Stimulated activated CD4-positive, alpha-beta T cell treated with anti-CD3 and anti-CD28 coated beads, TNF-alpha, amount 100 ng/mL, for 4 hours (primary cell): ENCODE measurements at regions not wholly inside any gene's neighbourhood (a gene's known extent, or its start where the extent isn't known, plus 50 kb on each side); places are given as distances from the start of the nearest gene placed in this dataset.
"Not testable (repeated sequence)": the region's sequence is repeated elsewhere in the genome, so short reads cannot be mapped to it uniquely, and the experiment has no call there.

Experiments
- DNase-seq, 3 experiments: peaks; one replicate each; pipeline ENCODE4 v3.0.0-alpha.2; 2020; ENCODE audit warnings: low read depth in 3 of 3

- no peak for DNase-seq
Observed at GRCh38 chr5:50898966-50899365, 232.5 kb downstream of the PARP8 start.

- no peak for DNase-seq
Observed at GRCh38 chr5:50900952-50901510, 234.6 kb downstream of the PARP8 start.

GRCh38 chr5:50903651-50904050 lies 237.2 kb downstream of the PARP8 start:
- no peak for DNase-seq

- no peak for DNase-seq
Observed at GRCh38 chr5:50905996-50906570, 239.6 kb downstream of the PARP8 start.

- not testable (repeated sequence) for DNase-seq
Observed at GRCh38 chr5:50920160-50920559, 253.7 kb downstream of the PARP8 start.

GRCh38 chr5:50921366-50922133 lies 255.1 kb downstream of the PARP8 start:
- no peak for DNase-seq

GRCh38 chr5:50922134-50922941 lies 255.9 kb downstream of the PARP8 start:
- not testable (repeated sequence) for DNase-seq

GRCh38 chr5:50922942-50923767 lies 256.7 kb downstream of the PARP8 start:
- DNase-seq = no peak

- DNase-seq = no peak
Observed at GRCh38 chr5:50923768-50924494, 257.5 kb downstream of the PARP8 start.

- DNase-seq = no peak
Observed at GRCh38 chr5:50927953-50928352, 261.5 kb downstream of the PARP8 start.

GRCh38 chr5:50929174-50929573 lies 262.7 kb downstream of the PARP8 start:
- no peak for DNase-seq

- DNase-seq = no peak
Observed at GRCh38 chr5:50934343-50934742, 267.9 kb downstream of the PARP8 start.

- DNase-seq = no peak
Observed at GRCh38 chr5:50945139-50945538, 278.7 kb downstream of the PARP8 start.

GRCh38 chr5:50947906-50948683 lies 281.7 kb downstream of the PARP8 start:
- DNase-seq = no peak

GRCh38 chr5:50953290-50953689 lies 286.9 kb downstream of the PARP8 start:
- DNase-seq = no peak

- DNase-seq = no peak
Observed at GRCh38 chr5:50958852-50959457, 292.5 kb downstream of the PARP8 start.

GRCh38 chr5:50962934-50963872 lies 296.8 kb downstream of the PARP8 start:
- peak; percentile 21 to 46 (median 22) for DNase-seq

- DNase-seq = no peak
Observed at GRCh38 chr5:50963971-50964745, 297.7 kb downstream of the PARP8 start.
